C4-2B (cell line): ENCODE measurements at regions not wholly inside any gene's neighbourhood (a gene's known extent, or its start where the extent isn't known, plus 50 kb on each side); places are given as distances from the start of the nearest gene placed in this dataset.

Source experiments
- CTCF ChIP-seq: fragments of 450-650 bp; conservative IDR thresholded peaks from 2 replicates; pipeline ENCODE4 v1.5.1; 2017; ENCODE audit warnings: mild to moderate bottlenecking
- ZFX ChIP-seq: fragments of 450-650 bp; IDR thresholded peaks from 2 replicates; pipeline ENCODE4 v1.6.1; 2017

DNA sequence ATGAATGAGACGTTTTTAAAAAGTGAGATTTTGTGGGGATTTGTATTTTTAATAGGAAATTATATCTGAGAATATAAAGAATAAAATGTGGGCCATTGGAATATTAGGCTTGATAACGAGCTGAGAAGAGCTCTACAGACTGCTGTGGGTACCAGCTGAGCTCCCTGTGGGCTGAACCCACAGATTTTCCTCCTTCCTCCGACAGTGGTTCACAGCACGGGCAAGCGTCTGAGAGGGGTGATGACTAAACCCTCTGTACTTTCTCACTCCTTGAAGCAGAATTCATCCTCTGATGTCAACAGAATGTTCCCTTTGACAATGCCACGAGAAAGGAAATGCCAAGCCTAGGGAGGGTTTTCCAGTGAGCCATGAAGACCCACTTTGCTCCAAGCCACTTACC is 102.7 kb upstream of the AJAP1 start:
- TF ChIP-seq CTCF, result no peak
- TF ChIP-seq ZFX, result no peak
